H54 (cell line): ENCODE measurements at regions not wholly inside any gene's neighbourhood (a gene's known extent, or its start where the extent isn't known, plus 50 kb on each side); places are given as distances from the start of the nearest gene placed in this dataset.

Source experiments
- DNase-seq: peaks from one replicate; pipeline ENCODE4 v3.0.0; 2011; ENCODE audit warnings: low spot score, mixed read lengths; ENCODE audit not compliant: insufficient read length
- FAIRE-seq: peaks from 3 replicates; lab custom pipeline; 2011; peaks lifted over from hg19 to GRCh38; lab: Jason Lieb, UNC
- POLR2A ChIP-seq: IDR thresholded peaks from 2 replicates; pipeline ENCODE4 v1.6.1; 2011; ENCODE audit warnings: low read depth, mild to moderate bottlenecking, low read length

DNA sequence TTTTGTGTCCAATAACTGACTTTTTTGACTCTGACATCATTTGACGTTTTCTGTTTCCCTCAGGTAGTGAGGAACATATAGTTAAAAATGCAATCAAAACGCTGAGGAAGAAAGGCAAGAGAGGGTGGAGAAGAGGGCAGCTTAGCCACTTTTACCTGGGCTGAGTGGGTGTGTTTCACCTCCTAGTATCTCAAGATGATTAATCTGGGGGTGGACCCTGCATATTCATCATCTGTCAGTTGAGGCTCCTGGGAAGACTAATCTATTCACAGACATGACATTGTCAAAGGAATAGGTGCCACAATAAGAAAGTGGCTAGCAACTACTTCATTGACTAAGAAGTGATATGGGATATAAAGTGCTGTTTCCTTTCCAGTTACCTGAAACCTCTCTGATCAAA lies 331.5 kb upstream of the RARB start:
- TF ChIP-seq POLR2A = no peak
- no peak for FAIRE-seq
- DNase-seq = no peak

DNA sequence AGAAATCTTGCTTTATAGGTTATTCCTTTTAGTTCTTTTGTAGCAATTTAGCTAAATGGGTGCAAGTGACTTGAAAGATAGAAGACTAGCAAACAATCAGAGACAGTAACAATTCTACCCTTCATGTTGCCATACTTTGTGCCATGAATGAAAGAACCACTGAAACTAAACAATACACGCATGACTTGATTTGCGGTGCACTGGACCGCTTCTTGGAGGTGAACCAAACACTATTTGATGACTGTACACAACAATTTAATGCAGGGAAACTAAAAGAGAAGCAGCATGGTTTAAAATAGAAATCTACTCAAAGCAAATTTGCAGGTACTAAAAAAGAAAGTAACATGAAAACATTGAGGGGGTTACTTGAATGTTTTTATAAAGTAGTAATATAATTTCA lies 331.0 kb upstream of the RARB start:
- DNase-seq = no peak
- no peak for FAIRE-seq
- no peak for TF ChIP-seq POLR2A

- FAIRE-seq (no peak), DNase-seq (no peak)
- no peak for TF ChIP-seq POLR2A
These were observed 328.4 kb upstream of the RARB start for GRCh38 chr3:25099666-25100065.

DNA sequence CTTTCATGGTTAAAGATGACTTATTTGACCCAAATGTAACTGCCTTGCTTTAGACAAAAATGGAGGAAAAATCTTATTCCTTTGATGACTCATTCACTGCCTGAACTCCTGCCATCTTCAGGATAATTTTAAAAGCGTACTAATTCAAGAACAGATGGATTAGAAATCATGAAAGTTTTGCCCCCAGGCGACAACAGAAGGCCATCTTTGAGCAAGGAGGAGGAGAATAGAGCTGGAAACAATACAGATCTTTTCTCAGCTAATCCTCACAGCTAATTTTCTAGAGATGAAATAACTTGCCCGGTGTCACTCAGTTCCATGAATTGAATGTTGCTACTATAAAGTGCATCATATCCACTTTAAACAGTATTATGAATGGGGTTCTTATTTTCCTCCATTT lies 324.7 kb upstream of the RARB start:
- FAIRE-seq (no peak), DNase-seq (no peak)
- TF ChIP-seq POLR2A = no peak

DNA sequence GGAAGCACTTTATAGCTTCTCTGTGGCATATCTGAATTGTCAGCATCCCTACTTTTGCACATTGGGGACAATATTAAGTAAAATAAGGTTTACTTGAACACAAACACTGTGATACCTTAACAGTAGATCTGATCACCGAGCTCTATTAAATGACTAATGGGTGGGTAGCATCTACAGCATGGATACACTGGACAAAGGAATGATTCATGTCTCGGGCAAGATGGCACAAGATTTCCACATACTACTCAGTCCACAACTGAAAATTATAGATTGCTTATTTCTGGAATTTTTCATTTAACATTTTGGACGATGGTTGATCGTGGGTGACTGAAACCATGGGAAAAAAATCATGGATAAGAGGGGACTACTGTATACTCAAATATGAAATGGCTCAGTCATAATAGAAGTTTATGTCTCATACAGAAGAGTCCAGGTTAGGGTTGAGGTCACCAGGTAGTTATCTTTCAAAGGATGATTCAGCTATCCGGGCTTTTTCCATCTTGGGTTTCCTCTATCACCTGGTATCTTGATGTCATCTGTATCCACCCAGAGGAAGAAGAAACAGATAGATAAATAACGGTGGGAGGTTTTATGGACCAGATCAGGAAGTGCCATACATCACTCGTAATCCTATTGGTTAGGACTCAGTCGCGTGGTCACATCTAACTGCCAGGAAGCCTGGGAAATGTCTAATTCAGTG lies 320.0 kb upstream of the RARB start:
- FAIRE-seq (no peak), DNase-seq (no peak)
- no peak for TF ChIP-seq POLR2A

DNA sequence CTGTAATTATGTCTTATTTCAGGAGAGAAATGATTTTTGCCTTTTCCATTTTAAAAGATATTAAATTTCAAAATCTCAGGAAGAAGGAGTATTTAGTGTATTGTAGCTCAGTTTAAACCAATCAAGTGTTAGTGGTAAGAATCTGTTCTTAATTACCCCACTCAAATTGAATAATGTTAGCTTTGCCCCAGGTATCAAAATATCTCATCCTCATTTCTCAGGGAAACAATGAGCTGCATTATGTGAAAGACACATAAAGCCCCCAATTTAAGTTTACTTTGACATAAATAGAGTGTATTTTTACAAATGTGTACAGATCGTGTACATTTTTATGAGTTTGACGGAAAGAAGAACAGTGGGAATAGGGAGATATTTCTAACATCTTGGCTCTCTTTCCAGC lies 317.4 kb upstream of the RARB start:
- no peak for DNase-seq
- FAIRE-seq = no peak

GRCh38 chr3:25113891-25114290 lies 314.2 kb upstream of the RARB start:
- no peak for FAIRE-seq
- TF ChIP-seq POLR2A = no peak
- no peak for DNase-seq

More for the DNA sequence above, 317.4 kb upstream of the RARB start:
- no peak for TF ChIP-seq POLR2A

DNA sequence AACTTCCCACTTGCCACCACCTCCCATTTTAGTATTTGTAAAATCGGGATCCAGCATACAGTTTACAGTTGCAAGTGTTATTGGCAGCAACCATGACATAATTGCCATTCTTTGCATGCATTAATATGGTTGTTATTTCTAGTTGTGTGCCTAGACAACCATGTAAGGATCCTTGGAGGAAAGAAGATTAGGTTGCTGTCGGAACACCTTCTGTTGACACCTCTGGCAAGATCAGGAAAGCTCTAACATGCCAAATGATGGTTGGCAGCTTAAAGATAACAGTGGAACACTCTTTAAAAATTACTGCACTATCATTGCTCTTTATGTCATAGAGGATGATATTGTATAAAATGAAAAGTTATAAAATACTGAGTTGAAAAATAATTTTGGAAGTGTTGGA lies 313.5 kb upstream of the RARB start:
- FAIRE-seq (no peak), DNase-seq (no peak)
- TF ChIP-seq POLR2A = no peak

DNA sequence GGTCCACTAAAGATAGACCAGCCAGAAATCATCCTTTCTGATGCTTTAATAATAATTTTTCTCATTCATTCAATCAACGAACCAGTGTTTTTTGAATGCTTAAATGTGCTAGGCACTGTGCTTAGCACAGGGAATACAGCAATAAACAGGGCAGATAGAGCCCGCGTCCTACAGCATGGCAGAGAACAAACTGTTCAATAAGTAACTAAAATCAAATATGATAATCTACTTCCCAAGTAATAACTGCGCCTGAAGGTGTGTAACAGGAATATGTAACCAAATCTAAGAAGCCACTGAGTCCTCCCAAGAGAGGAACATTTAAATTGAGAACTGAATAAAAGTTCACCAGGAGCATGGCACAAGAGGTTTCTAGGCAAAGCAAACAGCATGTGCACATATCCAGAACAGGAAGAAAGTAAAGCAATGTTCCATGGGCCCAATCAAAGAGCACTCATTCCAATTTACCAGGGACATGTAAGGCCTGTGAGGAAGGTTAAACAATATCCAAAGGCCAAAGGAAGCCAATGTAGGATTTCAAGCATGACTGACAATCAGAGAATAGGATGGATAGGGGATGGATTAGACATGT lies 311.0 kb upstream of the RARB start:
- DNase-seq = no peak
- FAIRE-seq = no peak
- TF ChIP-seq POLR2A = no peak

DNA sequence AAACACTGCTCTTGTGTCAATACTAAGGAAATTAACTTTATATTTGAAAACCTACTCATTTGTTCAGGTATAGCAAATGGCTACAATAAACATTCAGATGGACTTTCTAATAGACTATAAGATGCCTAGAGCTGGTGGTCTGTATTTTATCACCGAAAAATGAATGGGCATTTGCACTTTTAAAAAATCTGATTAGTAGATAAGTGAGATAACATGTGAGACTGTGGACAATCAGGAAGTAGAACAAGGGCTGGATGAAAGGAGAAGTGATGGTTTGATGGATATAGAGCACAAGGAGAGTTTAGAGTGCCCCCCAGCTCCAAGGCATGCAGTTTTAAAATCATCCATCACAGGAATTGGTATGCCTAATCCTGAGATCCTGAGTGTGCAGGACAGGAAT lies 308.4 kb upstream of the RARB start:
- no peak for TF ChIP-seq POLR2A
- FAIRE-seq (no peak), DNase-seq (no peak)

GRCh38 chr3:25120665-25121064 lies 307.4 kb upstream of the RARB start:
- no peak for TF ChIP-seq POLR2A
- DNase-seq = no peak

GRCh38 chr3:25125201-25125600 lies 302.9 kb upstream of the RARB start:
- no peak for TF ChIP-seq POLR2A
- DNase-seq = no peak
- no peak for FAIRE-seq

More at GRCh38 chr3:25120665-25121064, 307.4 kb upstream of the RARB start:
- FAIRE-seq = no peak

GRCh38 chr3:25128735-25129134 lies 299.3 kb upstream of the RARB start:
- no peak for TF ChIP-seq POLR2A
- FAIRE-seq (no peak), DNase-seq (no peak)

- FAIRE-seq (no peak), DNase-seq (no peak)
- TF ChIP-seq POLR2A = no peak
These were observed 297.1 kb upstream of the RARB start for GRCh38 chr3:25130724-25131520.
